ENCODE measurements at regions not wholly inside any gene's neighbourhood (a gene's known extent, or its start where the extent isn't known, plus 50 kb on each side); places are given as distances from the start of the nearest gene placed in this dataset.

DNA sequence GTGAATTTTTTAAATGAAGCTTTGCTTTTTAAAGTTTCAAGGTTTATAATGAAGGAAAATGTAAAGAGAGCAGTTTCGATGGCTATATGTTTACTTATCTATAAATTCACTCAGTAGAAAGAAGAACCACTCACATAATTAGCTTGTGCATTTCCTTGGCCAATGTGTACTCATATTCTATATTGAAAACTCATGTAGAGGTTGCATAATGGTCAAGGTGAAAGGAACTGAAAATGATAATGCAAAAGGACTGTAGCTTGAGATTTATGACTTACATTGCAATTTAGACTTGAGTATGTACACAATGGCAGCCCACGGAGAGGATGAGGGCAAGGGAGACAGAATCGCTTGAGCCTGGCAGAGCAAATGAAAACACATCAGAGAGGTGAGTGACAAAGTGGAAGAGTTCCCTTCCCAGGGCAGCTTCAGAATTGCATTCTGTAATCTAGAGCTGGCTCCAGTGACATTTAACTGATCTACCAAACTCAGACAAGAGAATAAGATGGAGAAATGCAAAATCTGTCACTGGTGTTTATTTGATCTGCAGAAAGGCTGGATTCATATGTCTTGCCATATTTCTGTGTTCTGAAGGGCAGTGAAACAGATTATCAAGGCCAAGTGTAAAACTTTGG is 191.8 kb downstream of the TMEM200A start:
- TF ChIP-seq, protein P1, sequence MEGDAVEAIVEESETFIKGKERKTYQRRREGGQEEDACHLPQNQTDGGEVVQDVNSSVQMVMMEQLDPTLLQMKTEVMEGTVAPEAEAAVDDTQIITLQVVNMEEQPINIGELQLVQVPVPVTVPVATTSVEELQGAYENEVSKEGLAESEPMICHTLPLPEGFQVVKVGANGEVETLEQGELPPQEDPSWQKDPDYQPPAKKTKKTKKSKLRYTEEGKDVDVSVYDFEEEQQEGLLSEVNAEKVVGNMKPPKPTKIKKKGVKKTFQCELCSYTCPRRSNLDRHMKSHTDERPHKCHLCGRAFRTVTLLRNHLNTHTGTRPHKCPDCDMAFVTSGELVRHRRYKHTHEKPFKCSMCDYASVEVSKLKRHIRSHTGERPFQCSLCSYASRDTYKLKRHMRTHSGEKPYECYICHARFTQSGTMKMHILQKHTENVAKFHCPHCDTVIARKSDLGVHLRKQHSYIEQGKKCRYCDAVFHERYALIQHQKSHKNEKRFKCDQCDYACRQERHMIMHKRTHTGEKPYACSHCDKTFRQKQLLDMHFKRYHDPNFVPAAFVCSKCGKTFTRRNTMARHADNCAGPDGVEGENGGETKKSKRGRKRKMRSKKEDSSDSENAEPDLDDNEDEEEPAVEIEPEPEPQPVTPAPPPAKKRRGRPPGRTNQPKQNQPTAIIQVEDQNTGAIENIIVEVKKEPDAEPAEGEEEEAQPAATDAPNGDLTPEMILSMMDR (IDR thresholded peaks at IDR 0.05), result no peak
- TF ChIP-seq POLR2A (IDR thresholded peaks at IDR 0.05), result no peak
